HepG2 (cell line): ENCODE measurements at regions not wholly inside any gene's neighbourhood (a gene's known extent, or its start where the extent isn't known, plus 50 kb on each side); places are given as distances from the start of the nearest gene placed in this dataset.
A peak's percentile ranks its signal among the peaks of the same experiment; 100 is the strongest.

ENCODE experiments used
- ATAC-seq: fragments of 200-7000 bp; cut with Tn5 transposase; 3 replicates; pipeline ENCODE4 v1.9.1; 2020; ENCODE audit warnings: mild to moderate bottlenecking, moderate library complexity
- BruUV-seq: library from RNA; stranded (reverse); fragments of 400-500 nt; replicated peaks from 2 replicates; lab custom pipeline; 2021; lab: Mats Ljungman, UMichigan
- CTCF ChIA-PET: fragments of 300-600 bp; formaldehyde crosslinking; extraction: SDS; loops from one replicate; lab custom pipeline; 2021; ENCODE audit warnings: low total read pairs, inconsistent platforms, low intra/inter-chr PET ratio; lab: Yijun Ruan, JAX
- POLR2A ChIA-PET: fragments of 350-600 bp; sonication (Branson Sonifier 250); formaldehyde crosslinking; loops from one replicate; lab custom pipeline; 2020; ENCODE audit warnings: antibody characterized with exemption, inconsistent platforms; lab: Yijun Ruan, JAX
- DNase-seq: peaks from one replicate; pipeline ENCODE4 v3.0.0-alpha.2; 2015; ENCODE audit warnings: low spot score
- FAIRE-seq: peaks from 3 replicates; lab custom pipeline; 2011; peaks lifted over from hg19 to GRCh38; lab: Jason Lieb, UNC
- H2AFZ ChIP-seq: one replicate; pipeline ENCODE4 v1.6.1; 2011; ENCODE audit warnings: low read length, inconsistent platforms
- H3K27ac ChIP-seq: fragments of 300-600 bp; 3 replicates; pipeline ENCODE4 v1.8.0; 2011; ENCODE audit warnings: mixed run types, mild to moderate bottlenecking, mixed read lengths, low read length, inconsistent platforms; ENCODE audit not compliant: insufficient read depth; ENCODE audit errors: extremely low read length
- H3K27me3 ChIP-seq, 2 experiments: fragments of 200-600 bp in 1 of 2; 2 replicates in 1 of 2; 3 replicates in 1 of 2; pipeline versions ENCODE4 v1.6.0 to v1.8.0; 2011; ENCODE audit warnings: low read length in 2 of 2, mild to moderate bottlenecking in 2 of 2, moderate library complexity in 2 of 2, inconsistent platforms in 1 of 2; ENCODE audit not compliant: insufficient read depth in 2 of 2, control insufficient read depth in 1 of 2
- H3K36me3 ChIP-seq, 2 experiments: fragments of 200-600 bp in 1 of 2; replicated peaks in 1 of 2; 2 replicates in 1 of 2; 3 replicates in 1 of 2; pipeline versions ENCODE4 v1.5.1 to v1.8.0; 2011; ENCODE audit warnings: low read length in 2 of 2, inconsistent platforms in 1 of 2; ENCODE audit not compliant: insufficient read depth in 2 of 2, control insufficient read depth in 1 of 2
- H3K4me1 ChIP-seq: 2 replicates; pipeline ENCODE4 v1.5.1; 2012; ENCODE audit warnings: low read length, inconsistent platforms; ENCODE audit not compliant: insufficient read depth
- H3K4me2 ChIP-seq: 2 replicates; pipeline ENCODE4 v1.6.0; 2011; ENCODE audit warnings: low read depth, low read length, inconsistent platforms
- H3K4me3 ChIP-seq, 3 experiments: fragments of 200-600 bp in 1 of 3; sonication (generic), shearing (Covaris generic) in 1 of 3; replicated peaks in 1 of 3; 2 replicates each; pipeline ENCODE4 v1.5.1; 2011 to 2016; ENCODE audit warnings: low read length in 3 of 3, inconsistent platforms in 2 of 3, low read depth in 2 of 3, mild to moderate bottlenecking in 2 of 3, control low read depth in 1 of 3, mixed read lengths in 1 of 3; ENCODE audit not compliant: insufficient read depth in 1 of 3
- H3K79me2 ChIP-seq: one replicate; pipeline ENCODE4 v1.6.1; 2011; ENCODE audit warnings: low read length, inconsistent platforms; ENCODE audit not compliant: insufficient read depth
- H3K9ac ChIP-seq: 2 replicates; pipeline ENCODE4 v1.6.0; 2011; ENCODE audit warnings: mild to moderate bottlenecking, low read depth, low read length, inconsistent platforms; ENCODE audit not compliant: insufficient read depth
- H3K9me3 ChIP-seq: 2 replicates; pipeline ENCODE4 v1.5.1; 2012; ENCODE audit warnings: mild to moderate bottlenecking, low read length
- H4K20me1 ChIP-seq: 2 replicates; pipeline ENCODE4 v1.6.0; 2011; ENCODE audit warnings: inconsistent platforms, mild to moderate bottlenecking, low read length, moderate library complexity; ENCODE audit not compliant: insufficient read depth
- DR1 ChIP-seq: sonication (generic); formaldehyde crosslinking; IDR thresholded peaks from 2 replicates; pipeline ENCODE4 v1.8.0; 2021; ENCODE audit warnings: mild to moderate bottlenecking, missing genetic modification reagents, inconsistent platforms
- FOSL2 ChIP-seq: sonication (generic); formaldehyde crosslinking; IDR thresholded peaks from 2 replicates; pipeline ENCODE4 v1.4.0; 2020; ENCODE audit warnings: missing genetic modification reagents
- ZNF12 ChIP-seq: sonication (generic); formaldehyde crosslinking; IDR thresholded peaks from 2 replicates; pipeline ENCODE4 v1.5.0; 2020; ENCODE audit warnings: missing genetic modification reagents
- ZNF460 ChIP-seq: sonication (generic); formaldehyde crosslinking; IDR thresholded peaks from 2 replicates; pipeline ENCODE4 v1.5.1; 2020; ENCODE audit warnings: missing genetic modification reagents, mild to moderate bottlenecking, borderline replicate concordance
- ZNF567 ChIP-seq: sonication (generic); formaldehyde crosslinking; IDR thresholded peaks from 2 replicates; pipeline ENCODE4 v1.8.1; 2023; ENCODE audit warnings: mild to moderate bottlenecking, missing genetic modification reagents, borderline replicate concordance
- ZNF672 ChIP-seq: sonication (generic); formaldehyde crosslinking; IDR thresholded peaks from 2 replicates; pipeline ENCODE4 v1.8.1; 2022; ENCODE audit warnings: missing genetic modification reagents
- WGBS: methylation state at CpG from one replicate; pipeline ENCODE4 v1.1.6; 2017; ENCODE audit warnings: low lambda C conversion rate; 5-methylcytosine and 5-hydroxymethylcytosine counted together
- in situ Hi-C: cut with HindIII; loops from 2 replicates; pipeline ENCODE4 v1.10.0; 2017; ENCODE audit warnings: low pct_unique_long_range_greater_than_20kb; ENCODE audit not compliant: extremely low pct_ligation_motif_present
- intact Hi-C: fragments of 100-400 bp; cut with micrococcal nuclease; formaldehyde crosslinking; loops from one replicate; pipeline ENCODE4 v1.10.0; 2022; ENCODE audit not compliant: unreplicated experiment
- TF ChIP-seq, protein P1 (sequence below): sonication (generic); formaldehyde crosslinking; IDR thresholded peaks from 2 replicates; pipeline ENCODE4 v1.4.0; 2020; ENCODE audit warnings: missing genetic modification reagents
- TF ChIP-seq, protein P2 (sequence below): sonication (generic); formaldehyde crosslinking; IDR thresholded peaks from 2 replicates; pipeline ENCODE4 v1.8.0; 2022; ENCODE audit warnings: mild to moderate bottlenecking, missing genetic modification reagents, moderate library complexity

DNA sequence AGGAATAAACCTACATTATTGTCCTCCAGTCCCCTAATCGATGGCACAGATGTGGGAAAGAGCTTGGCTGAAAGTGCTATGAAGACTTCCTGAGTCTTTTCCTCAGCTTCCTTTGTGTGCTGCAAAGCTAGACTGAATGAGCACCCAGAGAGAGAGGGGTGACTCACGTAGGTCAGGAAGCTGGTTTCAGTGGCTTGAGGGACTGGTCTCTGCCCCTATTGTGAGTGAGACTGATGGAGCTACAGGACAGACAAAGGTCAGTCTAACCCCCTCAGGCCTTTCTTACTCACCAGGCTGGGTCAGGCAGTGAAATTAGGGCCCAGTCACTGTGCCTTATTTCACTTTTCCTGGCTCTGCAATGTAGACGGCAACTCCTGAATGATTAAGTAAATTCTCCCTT, 171.1 kb upstream of the GRB10 start:
- Histone ChIP-seq H3K4me2 (no peak overlapping the region), H3K4me1 (peaks cover 12% of the 10 kb centered on the region), H3K79me2 (no peaks in the 10 kb centered on the region), H3K36me3 (no peaks in the 10 kb centered on the region)
- CTCF ChIA-PET = no interaction called here
- TF ChIP-seq ZNF567 = no peak
- 0 out of 2 replicates have a peak, but pooled peaks have one; percentile 39 for TF ChIP-seq FOSL2 (CRISPR knock-in tag)
- TF ChIP-seq DR1 (CRISPR knock-in tag) = no peak
- TF ChIP-seq, protein P1, sequence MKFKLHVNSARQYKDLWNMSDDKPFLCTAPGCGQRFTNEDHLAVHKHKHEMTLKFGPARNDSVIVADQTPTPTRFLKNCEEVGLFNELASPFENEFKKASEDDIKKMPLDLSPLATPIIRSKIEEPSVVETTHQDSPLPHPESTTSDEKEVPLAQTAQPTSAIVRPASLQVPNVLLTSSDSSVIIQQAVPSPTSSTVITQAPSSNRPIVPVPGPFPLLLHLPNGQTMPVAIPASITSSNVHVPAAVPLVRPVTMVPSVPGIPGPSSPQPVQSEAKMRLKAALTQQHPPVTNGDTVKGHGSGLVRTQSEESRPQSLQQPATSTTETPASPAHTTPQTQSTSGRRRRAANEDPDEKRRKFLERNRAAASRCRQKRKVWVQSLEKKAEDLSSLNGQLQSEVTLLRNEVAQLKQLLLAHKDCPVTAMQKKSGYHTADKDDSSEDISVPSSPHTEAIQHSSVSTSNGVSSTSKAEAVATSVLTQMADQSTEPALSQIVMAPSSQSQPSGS (CRISPR knock-in tag) = no peak
- no peak for TF ChIP-seq ZNF672 (CRISPR knock-in tag)
- no peak for TF ChIP-seq ZNF460 (CRISPR knock-in tag)
- TF ChIP-seq, protein P2, sequence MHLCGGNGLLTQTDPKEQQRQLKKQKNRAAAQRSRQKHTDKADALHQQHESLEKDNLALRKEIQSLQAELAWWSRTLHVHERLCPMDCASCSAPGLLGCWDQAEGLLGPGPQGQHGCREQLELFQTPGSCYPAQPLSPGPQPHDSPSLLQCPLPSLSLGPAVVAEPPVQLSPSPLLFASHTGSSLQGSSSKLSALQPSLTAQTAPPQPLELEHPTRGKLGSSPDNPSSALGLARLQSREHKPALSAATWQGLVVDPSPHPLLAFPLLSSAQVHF = no peak
- TF ChIP-seq ZNF12 = no peak
- TF ChIP-seq, all 625 proteins: peak for 1
- FAIRE-seq = no peak
- Histone ChIP-seq H3K9ac (no peak overlapping the region), H2AFZ (no peak overlapping the region), H3K9me3 (no peaks in the 10 kb centered on the region), H4K20me1 (no peaks in the 10 kb centered on the region), H3K27ac (no peak overlapping the region), H3K27me3 (no peaks in the 10 kb centered on the region; a peak in 1 of 5 replicates), H3K4me3 (no peak overlapping the region)
- 8% methylated on average over 3 of the region's 3 CpGs for WGBS
- DNase-seq = peak; percentile 14
- POLR2A ChIA-PET = no interaction called here
- intact Hi-C loops = no loop called here
- BruUV-seq = no TSS peak
- ATAC-seq = peak; percentile 85
- in situ Hi-C loops = no loop called here
